PC-3 (cell line): ENCODE measurements at regions not wholly inside any gene's neighbourhood (a gene's known extent, or its start where the extent isn't known, plus 50 kb on each side); places are given as distances from the start of the nearest gene placed in this dataset.

Experiments
- EZH2phosphoT487 ChIP-seq: fragments of 300-600 bp; sonication (generic); IDR thresholded peaks from 2 replicates; pipeline ENCODE4 v1.6.1; 2018; ENCODE audit warnings: mild to moderate bottlenecking, antibody characterized with exemption, low read length, borderline replicate concordance
- TF ChIP-seq, protein P1 (sequence below): fragments of 300-600 bp; sonication (generic); conservative IDR thresholded peaks from 2 replicates; pipeline ENCODE4 v1.5.1; 2017; ENCODE audit warnings: antibody characterized with exemption, low read depth, mild to moderate bottlenecking, low read length

- TF ChIP-seq EZH2phosphoT487: no peak
- TF ChIP-seq, protein P1, sequence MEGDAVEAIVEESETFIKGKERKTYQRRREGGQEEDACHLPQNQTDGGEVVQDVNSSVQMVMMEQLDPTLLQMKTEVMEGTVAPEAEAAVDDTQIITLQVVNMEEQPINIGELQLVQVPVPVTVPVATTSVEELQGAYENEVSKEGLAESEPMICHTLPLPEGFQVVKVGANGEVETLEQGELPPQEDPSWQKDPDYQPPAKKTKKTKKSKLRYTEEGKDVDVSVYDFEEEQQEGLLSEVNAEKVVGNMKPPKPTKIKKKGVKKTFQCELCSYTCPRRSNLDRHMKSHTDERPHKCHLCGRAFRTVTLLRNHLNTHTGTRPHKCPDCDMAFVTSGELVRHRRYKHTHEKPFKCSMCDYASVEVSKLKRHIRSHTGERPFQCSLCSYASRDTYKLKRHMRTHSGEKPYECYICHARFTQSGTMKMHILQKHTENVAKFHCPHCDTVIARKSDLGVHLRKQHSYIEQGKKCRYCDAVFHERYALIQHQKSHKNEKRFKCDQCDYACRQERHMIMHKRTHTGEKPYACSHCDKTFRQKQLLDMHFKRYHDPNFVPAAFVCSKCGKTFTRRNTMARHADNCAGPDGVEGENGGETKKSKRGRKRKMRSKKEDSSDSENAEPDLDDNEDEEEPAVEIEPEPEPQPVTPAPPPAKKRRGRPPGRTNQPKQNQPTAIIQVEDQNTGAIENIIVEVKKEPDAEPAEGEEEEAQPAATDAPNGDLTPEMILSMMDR: no peak
Measured at GRCh38 chr6:23441808-23442461, 684.1 kb upstream of the NRSN1 start.
